ENCODE measurements at regions not wholly inside any gene's neighbourhood (a gene's known extent, or its start where the extent isn't known, plus 50 kb on each side); places are given as distances from the start of the nearest gene placed in this dataset.

DNA sequence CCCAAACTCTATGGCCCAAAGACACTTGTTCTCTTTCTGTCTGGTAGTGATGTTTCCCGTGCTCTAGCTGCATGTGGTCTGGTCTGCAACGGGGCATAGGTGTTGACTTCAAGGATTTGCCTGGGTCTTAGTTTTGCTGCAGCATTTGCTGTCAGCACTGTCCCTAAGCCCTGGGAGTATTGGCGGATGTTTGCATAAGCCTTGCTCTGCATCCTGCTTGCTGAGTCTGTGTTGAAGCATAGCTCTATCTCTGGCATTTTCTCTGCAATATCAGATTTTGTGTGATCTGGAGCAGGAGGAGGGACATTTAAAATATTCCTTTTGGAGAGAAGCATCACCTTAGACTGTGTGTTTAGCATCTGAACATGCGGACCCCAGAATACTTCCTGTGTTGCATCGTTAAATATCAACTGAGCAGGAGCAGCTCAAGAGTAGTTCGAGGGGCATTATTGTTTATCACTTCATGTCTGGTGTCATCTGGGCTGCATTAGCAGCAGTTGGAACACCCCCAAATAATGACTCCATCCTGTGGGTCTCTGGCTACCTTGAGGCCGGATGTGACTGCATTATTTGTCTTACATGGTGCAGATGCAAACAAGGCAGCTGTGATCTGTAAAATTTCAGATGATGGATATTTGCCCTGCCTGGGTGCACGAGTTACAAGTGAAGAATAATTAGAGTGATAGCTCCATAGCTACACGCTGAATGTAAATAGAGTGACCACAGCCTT is 231.7 kb downstream of the TRIB2 start:
- H3K9me3 ChIP-seq (ENCODE audit: control insufficient read depth, low read depth, low read length) = no peaks in the 10 kb centered on the region
- no peak overlapping the region for H3K27ac ChIP-seq (ENCODE audit: low read length)
- DNase-seq = peak in 1 of 2 donors; percentile 15
- H3K36me3 ChIP-seq (ENCODE audit: control insufficient read depth, insufficient read depth, low read length) = no peaks in the 10 kb centered on the region
- no peaks in the 10 kb centered on the region for H3K4me1 ChIP-seq (ENCODE audit: control insufficient read depth, insufficient read depth, low read length)
- no peaks in the 10 kb centered on the region for H3K27me3 ChIP-seq (ENCODE audit: control insufficient read depth, insufficient read depth, low read length)
- H3K4me3 ChIP-seq (ENCODE audit: low read length) = no peak overlapping the region
- no CpG with 5 or more reads among the region's 9 CpGs for WGBS (ENCODE audit: insufficient coverage, low lambda C conversion rate)

- no peak overlapping the region for H3K4me3 ChIP-seq (ENCODE audit: low read length)
- no peaks in the 10 kb centered on the region for H3K9me3 ChIP-seq (ENCODE audit: control insufficient read depth, low read depth, low read length)
- no peaks in the 10 kb centered on the region for H3K36me3 ChIP-seq (ENCODE audit: control insufficient read depth, insufficient read depth, low read length)
- DNase-seq = no peak
- H3K27ac ChIP-seq (ENCODE audit: low read length) = no peak overlapping the region
- no peaks in the 10 kb centered on the region for H3K27me3 ChIP-seq (ENCODE audit: control insufficient read depth, insufficient read depth, low read length)
- no peaks in the 10 kb centered on the region for H3K4me1 ChIP-seq (ENCODE audit: control insufficient read depth, insufficient read depth, low read length)
- no CpG with 5 or more reads among the region's 2 CpGs for WGBS (ENCODE audit: insufficient coverage, low lambda C conversion rate)
Measured at GRCh38 chr2:12948961-12949353, 232.2 kb downstream of the TRIB2 start.

- Histone ChIP-seq H3K9me3 (ENCODE audit: control insufficient read depth, low read depth, low read length) (no peaks in the 10 kb centered on the region), H3K27ac (ENCODE audit: low read length) (no peak overlapping the region), H3K4me1 (ENCODE audit: control insufficient read depth, insufficient read depth, low read length) (no peaks in the 10 kb centered on the region), H3K4me3 (ENCODE audit: low read length) (no peak overlapping the region), H3K36me3 (ENCODE audit: control insufficient read depth, insufficient read depth, low read length) (no peaks in the 10 kb centered on the region), H3K27me3 (ENCODE audit: control insufficient read depth, insufficient read depth, low read length) (no peaks in the 10 kb centered on the region)
- no peak for DNase-seq
- WGBS (ENCODE audit: insufficient coverage, low lambda C conversion rate) = 86% methylated on average over 1 of the region's 1 CpG
Measured at GRCh38 chr2:12949406-12949805, 232.7 kb downstream of the TRIB2 start.

DNA sequence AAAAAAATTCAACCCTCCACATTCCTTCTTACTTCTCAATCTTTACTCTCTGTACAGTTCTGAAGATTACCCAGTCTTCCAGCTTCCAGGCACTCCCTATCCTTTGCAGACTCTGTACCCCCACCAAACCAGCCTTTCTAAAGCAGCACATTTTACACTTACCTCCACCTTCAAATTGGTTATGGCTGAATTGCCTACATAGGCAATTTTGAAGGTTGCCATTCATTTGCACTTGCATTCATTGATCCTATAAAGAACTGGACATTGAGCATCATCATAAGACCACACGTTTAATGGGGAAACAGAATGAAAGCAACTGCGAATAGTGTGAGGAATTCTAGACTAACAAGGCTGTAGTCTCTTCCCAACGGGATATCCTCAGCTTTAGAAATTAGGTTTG is 233.4 kb downstream of the TRIB2 start:
- DNase-seq = no peak
- WGBS (ENCODE audit: insufficient coverage, low lambda C conversion rate) = no CpG with 5 or more reads among the region's 3 CpGs
- Histone ChIP-seq H3K36me3 (ENCODE audit: control insufficient read depth, insufficient read depth, low read length) (no peaks in the 10 kb centered on the region), H3K4me1 (ENCODE audit: control insufficient read depth, insufficient read depth, low read length) (no peaks in the 10 kb centered on the region), H3K27me3 (ENCODE audit: control insufficient read depth, insufficient read depth, low read length) (no peaks in the 10 kb centered on the region), H3K4me3 (ENCODE audit: low read length) (no peak overlapping the region), H3K27ac (ENCODE audit: low read length) (no peak overlapping the region), H3K9me3 (ENCODE audit: control insufficient read depth, low read depth, low read length) (no peaks in the 10 kb centered on the region)

GRCh38 chr2:12950957-12951656 is 234.4 kb downstream of the TRIB2 start:
- 89% methylated on average over 1 of the region's 8 CpGs for WGBS (ENCODE audit: insufficient coverage, low lambda C conversion rate)
- no peaks in the 10 kb centered on the region for H3K36me3 ChIP-seq (ENCODE audit: control insufficient read depth, insufficient read depth, low read length)
- H3K4me3 ChIP-seq (ENCODE audit: low read length) = no peak overlapping the region
- H3K4me1 ChIP-seq (ENCODE audit: control insufficient read depth, insufficient read depth, low read length) = no peaks in the 10 kb centered on the region
- no peaks in the 10 kb centered on the region for H3K9me3 ChIP-seq (ENCODE audit: control insufficient read depth, low read depth, low read length)
- H3K27ac ChIP-seq (ENCODE audit: low read length) = no peak overlapping the region
- no peaks in the 10 kb centered on the region for H3K27me3 ChIP-seq (ENCODE audit: control insufficient read depth, insufficient read depth, low read length)
- DNase-seq = no peak

GRCh38 chr2:12951657-12951973 is 234.9 kb downstream of the TRIB2 start:
- DNase-seq = no peak
- no peaks in the 10 kb centered on the region for H3K4me1 ChIP-seq (ENCODE audit: control insufficient read depth, insufficient read depth, low read length)
- no peaks in the 10 kb centered on the region for H3K9me3 ChIP-seq (ENCODE audit: control insufficient read depth, low read depth, low read length)
- H3K36me3 ChIP-seq (ENCODE audit: control insufficient read depth, insufficient read depth, low read length) = no peaks in the 10 kb centered on the region
- no peaks in the 10 kb centered on the region for H3K27me3 ChIP-seq (ENCODE audit: control insufficient read depth, insufficient read depth, low read length)
- 33% methylated on average over 1 of the region's 2 CpGs for WGBS (ENCODE audit: insufficient coverage, low lambda C conversion rate)
- no peak overlapping the region for H3K4me3 ChIP-seq (ENCODE audit: low read length)
- H3K27ac ChIP-seq (ENCODE audit: low read length) = no peak overlapping the region

DNA sequence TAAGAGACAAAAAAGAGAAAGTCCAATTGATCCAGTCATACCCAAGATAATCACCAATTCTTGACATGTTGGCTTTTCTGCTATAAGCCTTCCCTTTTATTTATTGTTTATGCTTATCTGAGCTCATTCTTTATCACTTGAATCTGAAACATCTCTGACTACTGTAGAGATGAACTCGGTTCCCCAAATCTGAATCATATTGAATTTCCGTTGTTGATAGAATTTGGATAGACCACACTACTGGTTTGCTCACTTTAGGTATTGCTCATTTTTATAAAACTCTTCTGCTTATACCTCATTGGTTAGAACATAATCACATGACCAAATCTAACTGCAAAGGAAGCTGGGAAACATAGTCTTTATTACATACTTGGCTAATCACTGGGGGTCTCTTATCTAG is 236.9 kb downstream of the TRIB2 start:
- H3K27ac ChIP-seq (ENCODE audit: low read length) = no peak overlapping the region
- no peak for DNase-seq
- no peaks in the 10 kb centered on the region for H3K27me3 ChIP-seq (ENCODE audit: control insufficient read depth, insufficient read depth, low read length)
- WGBS (ENCODE audit: insufficient coverage, low lambda C conversion rate) = no CpG with 5 or more reads among the region's 2 CpGs
- H3K4me1 ChIP-seq (ENCODE audit: control insufficient read depth, insufficient read depth, low read length) = no peaks in the 10 kb centered on the region
- H3K36me3 ChIP-seq (ENCODE audit: control insufficient read depth, insufficient read depth, low read length) = no peaks in the 10 kb centered on the region
- H3K9me3 ChIP-seq (ENCODE audit: control insufficient read depth, low read depth, low read length) = no peaks in the 10 kb centered on the region
- no peak overlapping the region for H3K4me3 ChIP-seq (ENCODE audit: low read length)

- no peaks in the 10 kb centered on the region for H3K9me3 ChIP-seq (ENCODE audit: control insufficient read depth, low read depth, low read length)
- no peaks in the 10 kb centered on the region for H3K27me3 ChIP-seq (ENCODE audit: control insufficient read depth, insufficient read depth, low read length)
- no CpG with 5 or more reads among the region's 3 CpGs for WGBS (ENCODE audit: insufficient coverage, low lambda C conversion rate)
- no peak overlapping the region for H3K27ac ChIP-seq (ENCODE audit: low read length)
- no peak overlapping the region for H3K4me3 ChIP-seq (ENCODE audit: low read length)
- H3K4me1 ChIP-seq (ENCODE audit: control insufficient read depth, insufficient read depth, low read length) = no peaks in the 10 kb centered on the region
- no peak for DNase-seq
- H3K36me3 ChIP-seq (ENCODE audit: control insufficient read depth, insufficient read depth, low read length) = no peaks in the 10 kb centered on the region
Measured at GRCh38 chr2:12955864-12956263, 239.1 kb downstream of the TRIB2 start.

DNA sequence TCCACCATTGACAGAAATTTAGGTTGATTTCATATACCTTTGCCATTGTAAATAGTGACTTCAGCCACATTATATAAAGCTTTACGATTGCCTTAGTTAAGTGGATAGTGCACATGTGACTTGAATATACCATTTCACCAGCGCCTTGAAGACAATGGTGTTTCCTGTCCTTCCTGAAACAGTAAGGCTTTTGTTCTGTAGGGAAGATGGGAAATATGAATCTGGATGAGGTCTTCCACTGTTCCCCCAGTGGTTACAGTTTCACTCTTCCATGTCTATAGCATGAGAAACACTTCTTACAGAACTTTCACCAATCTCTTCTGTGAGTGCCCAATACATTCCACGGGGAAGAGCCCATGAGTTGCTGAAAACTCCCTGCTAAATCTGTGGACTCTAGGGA is 240.5 kb downstream of the TRIB2 start:
- no peaks in the 10 kb centered on the region for H3K27me3 ChIP-seq (ENCODE audit: control insufficient read depth, insufficient read depth, low read length)
- no peak overlapping the region for H3K4me3 ChIP-seq (ENCODE audit: low read length)
- no peaks in the 10 kb centered on the region for H3K4me1 ChIP-seq (ENCODE audit: control insufficient read depth, insufficient read depth, low read length)
- 100% methylated on average over 1 of the region's 3 CpGs for WGBS (ENCODE audit: insufficient coverage, low lambda C conversion rate)
- no peaks in the 10 kb centered on the region for H3K9me3 ChIP-seq (ENCODE audit: control insufficient read depth, low read depth, low read length)
- no peak overlapping the region for H3K27ac ChIP-seq (ENCODE audit: low read length)
- no peak for DNase-seq
- H3K36me3 ChIP-seq (ENCODE audit: control insufficient read depth, insufficient read depth, low read length) = no peaks in the 10 kb centered on the region

DNA sequence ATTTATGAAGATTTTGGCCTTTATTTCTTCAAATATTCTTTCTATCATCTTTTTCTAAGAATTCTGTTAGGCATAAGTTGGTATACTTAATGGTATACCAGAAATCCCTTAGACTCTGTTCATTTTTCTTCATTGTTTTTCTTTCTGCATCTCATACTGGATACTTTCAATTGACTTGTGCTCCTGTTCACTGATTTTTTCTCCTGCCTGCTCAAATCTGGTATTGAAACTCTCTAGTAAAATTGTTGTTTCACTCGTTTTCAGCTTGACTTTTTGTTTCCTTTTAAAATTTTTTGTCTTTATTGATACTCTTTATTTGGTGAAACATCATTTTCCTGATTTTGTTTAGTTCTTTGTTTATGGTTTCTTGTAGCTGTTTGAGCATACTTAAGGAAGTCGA is 243.2 kb downstream of the TRIB2 start:
- DNase-seq = no peak
- H3K27me3 ChIP-seq (ENCODE audit: control insufficient read depth, insufficient read depth, low read length) = no peaks in the 10 kb centered on the region
- H3K27ac ChIP-seq (ENCODE audit: low read length) = no peak overlapping the region
- no peaks in the 10 kb centered on the region for H3K4me1 ChIP-seq (ENCODE audit: control insufficient read depth, insufficient read depth, low read length)
- no peaks in the 10 kb centered on the region for H3K9me3 ChIP-seq (ENCODE audit: control insufficient read depth, low read depth, low read length)
- WGBS (ENCODE audit: insufficient coverage, low lambda C conversion rate) = 86% methylated on average over 2 of the region's 2 CpGs
- no peak overlapping the region for H3K4me3 ChIP-seq (ENCODE audit: low read length)
- H3K36me3 ChIP-seq (ENCODE audit: control insufficient read depth, insufficient read depth, low read length) = no peaks in the 10 kb centered on the region

DNA sequence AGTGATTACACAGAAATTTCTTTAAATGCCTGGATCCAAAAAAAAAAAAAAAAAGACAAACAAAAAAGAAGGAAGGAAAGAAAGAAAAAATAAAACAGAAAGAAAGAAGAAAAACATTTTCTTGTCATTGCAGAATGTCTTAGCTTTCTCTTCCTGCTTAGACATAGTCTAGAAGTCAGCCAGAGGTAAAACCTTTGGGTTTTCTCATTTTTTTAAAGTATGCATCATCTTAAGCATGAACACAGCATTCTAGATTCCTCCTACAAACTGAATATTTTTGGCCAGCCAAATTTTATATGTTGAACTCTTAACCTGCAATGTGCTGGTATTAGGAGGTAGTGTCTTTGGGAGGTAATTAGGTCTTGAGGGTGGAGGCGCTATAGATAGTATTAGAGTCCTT is 243.9 kb downstream of the TRIB2 start:
- no peak overlapping the region for H3K4me3 ChIP-seq (ENCODE audit: low read length)
- H3K9me3 ChIP-seq (ENCODE audit: control insufficient read depth, low read depth, low read length) = no peaks in the 10 kb centered on the region
- H3K36me3 ChIP-seq (ENCODE audit: control insufficient read depth, insufficient read depth, low read length) = no peaks in the 10 kb centered on the region
- WGBS (ENCODE audit: insufficient coverage, low lambda C conversion rate) = no CpG with 5 or more reads among the region's 1 CpG
- H3K4me1 ChIP-seq (ENCODE audit: control insufficient read depth, insufficient read depth, low read length) = no peaks in the 10 kb centered on the region
- no peaks in the 10 kb centered on the region for H3K27me3 ChIP-seq (ENCODE audit: control insufficient read depth, insufficient read depth, low read length)
- DNase-seq = no peak
- H3K27ac ChIP-seq (ENCODE audit: low read length) = no peak overlapping the region
